GM19455 (cell line): ENCODE measurements at regions not wholly inside any gene's neighbourhood (a gene's known extent, or its start where the extent isn't known, plus 50 kb on each side); places are given as distances from the start of the nearest gene placed in this dataset.
"Not testable (repeated sequence)": the region's sequence is repeated elsewhere in the genome, so short reads cannot be mapped to it uniquely, and the experiment has no call there.

Experiments used
- ATAC-seq: cut with Tn5 transposase; IDR thresholded peaks from one replicate; pipeline ENCODE4 v1.9.1; 2021; ENCODE audit not compliant: unreplicated experiment

GRCh38 chr1:81179242-81179641 lies 621.5 kb upstream of the ADGRL2 start:
- ATAC-seq, result no peak

DNA sequence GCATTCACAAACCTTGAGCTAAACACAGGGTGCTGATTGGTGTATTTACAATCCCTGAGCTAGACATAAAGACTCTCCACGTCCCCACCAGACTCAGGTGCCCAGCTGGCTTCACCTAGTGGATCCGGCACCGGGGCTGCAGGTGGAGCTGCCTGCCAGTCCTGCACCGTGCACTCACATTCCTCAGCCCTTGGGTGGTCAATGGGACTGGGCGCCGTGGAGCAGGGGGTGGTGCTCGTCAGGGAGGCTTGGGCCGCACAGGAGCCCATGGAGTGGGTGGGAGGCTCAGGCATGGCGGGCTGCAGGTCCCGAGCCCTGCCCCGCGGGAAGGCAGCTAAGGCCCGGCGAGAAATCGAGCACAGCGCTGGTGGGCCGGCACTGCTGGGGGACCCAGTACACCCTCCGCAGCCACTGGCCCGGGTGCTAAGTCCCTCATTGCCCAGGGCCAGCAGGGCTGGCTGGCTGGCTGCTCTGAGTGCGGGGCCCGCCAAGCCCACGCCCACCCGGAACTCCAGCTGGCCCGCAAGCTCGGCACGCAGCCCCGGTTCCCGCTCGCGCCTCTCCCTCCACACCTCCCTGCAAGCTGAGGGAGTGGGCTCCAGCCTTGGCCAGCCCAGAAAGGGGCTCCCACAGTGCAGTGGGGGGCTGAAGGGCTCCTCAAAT lies 622.2 kb upstream of the ADGRL2 start:
- not testable (repeated sequence) for ATAC-seq

- no peak for ATAC-seq
Observed at GRCh38 chr1:81174811-81175476, 625.8 kb upstream of the ADGRL2 start.

DNA sequence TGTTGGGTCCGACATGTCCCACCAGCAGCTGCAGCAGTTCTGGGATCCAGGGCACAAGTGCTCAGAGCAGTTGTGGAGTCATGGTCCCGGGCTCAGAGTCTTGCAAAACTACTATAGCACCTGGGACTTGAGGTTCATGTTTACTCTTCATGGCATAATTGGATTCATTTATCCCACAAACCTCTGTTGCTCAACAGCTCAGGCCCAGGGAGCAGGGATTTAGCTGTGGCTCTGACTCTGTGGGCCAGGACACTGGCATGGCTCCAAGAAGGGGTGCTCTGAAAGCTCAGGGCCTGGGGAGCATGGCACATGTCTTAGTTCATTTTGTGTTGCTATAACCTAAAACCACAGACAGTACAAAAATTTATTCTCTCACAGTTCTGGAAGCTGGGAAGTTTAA lies 626.7 kb upstream of the ADGRL2 start:
- ATAC-seq, result no peak

DNA sequence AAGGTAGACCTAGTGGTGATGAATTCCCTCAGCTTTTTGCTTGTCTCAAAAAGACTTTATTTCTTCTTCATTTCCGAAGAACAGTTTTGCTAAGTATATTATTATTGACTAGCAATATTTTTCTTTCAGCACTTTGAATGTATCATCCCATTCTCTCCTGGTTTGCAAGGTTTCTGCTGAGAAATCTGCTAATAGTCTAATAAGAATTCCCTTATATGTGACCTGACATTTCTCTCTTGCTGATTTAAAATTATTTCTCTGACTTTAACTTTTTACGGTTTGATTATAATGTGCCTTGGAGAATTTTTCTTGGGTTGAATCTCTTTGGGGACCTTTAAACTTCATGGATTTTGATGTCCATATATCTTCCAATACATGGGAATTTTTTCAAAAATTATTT lies 628.3 kb upstream of the ADGRL2 start:
- no peak for ATAC-seq

- no peak for ATAC-seq
Observed at GRCh38 chr1:81170721-81171120, 630.0 kb upstream of the ADGRL2 start.

DNA sequence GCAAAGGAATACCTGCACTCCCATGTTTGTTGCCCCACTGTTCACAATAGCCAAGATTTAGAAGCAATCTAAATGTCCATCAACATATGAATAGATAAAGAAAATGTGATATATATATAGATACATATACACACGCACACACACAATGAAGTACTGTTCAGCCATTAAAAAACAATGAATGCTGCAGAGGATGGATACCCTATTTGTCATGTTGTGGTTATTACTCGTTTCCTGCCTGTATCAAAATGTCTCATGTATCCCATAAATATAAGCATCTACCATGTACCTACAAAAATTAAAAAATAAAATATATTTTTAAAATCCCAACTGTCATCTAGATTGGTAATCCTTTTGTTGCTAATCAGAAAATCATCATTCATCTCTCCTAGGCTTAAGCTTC lies 634.8 kb upstream of the ADGRL2 start:
- no peak for ATAC-seq

DNA sequence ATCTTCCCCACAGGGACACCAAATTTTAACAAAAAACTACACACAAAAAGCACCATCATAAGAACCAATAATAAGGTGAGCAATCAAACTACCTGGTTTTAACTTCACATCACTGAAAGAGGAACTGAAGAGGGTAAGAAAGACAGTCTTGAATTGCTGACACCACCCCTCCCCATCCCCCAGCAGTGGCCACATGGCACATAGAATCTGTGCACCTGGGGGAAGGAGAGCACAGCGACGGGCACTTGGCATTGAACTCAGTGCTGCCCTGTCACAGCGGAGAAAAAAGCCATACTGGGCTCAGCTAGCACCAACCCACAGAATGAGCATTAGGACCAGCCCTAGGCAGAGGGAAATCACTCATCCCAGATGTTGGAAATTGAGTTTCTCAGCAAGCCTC lies 640.0 kb upstream of the ADGRL2 start:
- ATAC-seq, result no peak

DNA sequence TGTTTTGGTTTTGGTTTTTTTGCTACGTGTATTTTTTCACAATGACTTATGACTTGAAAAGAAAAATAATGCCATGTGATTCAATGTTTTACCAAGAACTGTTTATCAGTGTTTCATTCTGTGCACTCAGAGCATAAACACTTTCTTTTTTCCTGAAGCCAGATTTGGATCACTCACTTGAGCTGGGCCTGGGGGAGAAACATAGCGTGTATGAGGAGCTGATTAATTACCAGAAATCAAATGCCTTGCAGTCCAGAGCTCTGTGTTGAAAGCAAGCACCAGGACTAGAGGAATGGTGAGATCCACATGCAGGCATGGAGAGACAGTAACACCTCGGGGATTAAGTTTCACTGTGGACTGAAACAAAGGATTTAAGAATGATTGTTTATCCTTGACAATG lies 642.1 kb upstream of the ADGRL2 start:
- ATAC-seq, result no peak

GRCh38 chr1:81157686-81158085 lies 643.0 kb upstream of the ADGRL2 start:
- no peak for ATAC-seq

- ATAC-seq, result no peak
Observed at GRCh38 chr1:81156887-81157286, 643.8 kb upstream of the ADGRL2 start.

DNA sequence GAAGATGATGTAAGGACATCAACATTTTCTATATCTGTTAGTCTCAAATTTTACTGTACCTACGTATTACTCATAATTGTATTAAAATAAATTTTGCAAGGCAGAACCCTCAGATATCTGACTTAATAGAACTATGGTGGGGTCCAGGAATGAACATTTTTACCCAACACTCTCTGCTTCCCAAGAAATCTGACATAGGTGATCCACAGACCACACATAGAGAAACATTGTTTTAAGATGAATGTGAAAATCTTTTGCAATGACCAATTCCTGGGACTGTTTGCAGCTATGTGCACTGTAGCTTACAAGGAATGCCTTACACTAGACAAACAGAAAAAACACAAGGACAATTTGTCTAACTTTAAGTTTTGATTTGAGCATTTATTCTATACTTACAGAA lies 645.6 kb upstream of the ADGRL2 start:
- no peak for ATAC-seq

DNA sequence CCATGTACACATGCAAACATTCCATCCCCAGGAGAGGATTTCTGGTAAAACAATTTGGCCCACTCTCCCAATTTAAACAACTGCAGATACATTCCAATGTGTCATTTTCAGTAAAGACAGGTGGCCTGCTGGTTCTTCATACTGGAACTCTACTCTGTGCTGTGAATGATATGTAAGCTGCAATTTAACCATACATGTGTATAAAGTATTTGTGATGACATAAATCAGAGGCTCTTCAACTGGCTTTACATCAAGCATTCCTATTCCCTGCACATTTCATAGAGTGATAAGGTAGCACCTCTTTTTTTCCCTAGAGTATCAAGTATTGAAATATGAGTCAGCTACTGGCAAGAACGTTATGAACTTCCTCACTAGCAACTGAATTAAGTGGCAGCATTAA lies 649.5 kb upstream of the ADGRL2 start:
- no peak for ATAC-seq

DNA sequence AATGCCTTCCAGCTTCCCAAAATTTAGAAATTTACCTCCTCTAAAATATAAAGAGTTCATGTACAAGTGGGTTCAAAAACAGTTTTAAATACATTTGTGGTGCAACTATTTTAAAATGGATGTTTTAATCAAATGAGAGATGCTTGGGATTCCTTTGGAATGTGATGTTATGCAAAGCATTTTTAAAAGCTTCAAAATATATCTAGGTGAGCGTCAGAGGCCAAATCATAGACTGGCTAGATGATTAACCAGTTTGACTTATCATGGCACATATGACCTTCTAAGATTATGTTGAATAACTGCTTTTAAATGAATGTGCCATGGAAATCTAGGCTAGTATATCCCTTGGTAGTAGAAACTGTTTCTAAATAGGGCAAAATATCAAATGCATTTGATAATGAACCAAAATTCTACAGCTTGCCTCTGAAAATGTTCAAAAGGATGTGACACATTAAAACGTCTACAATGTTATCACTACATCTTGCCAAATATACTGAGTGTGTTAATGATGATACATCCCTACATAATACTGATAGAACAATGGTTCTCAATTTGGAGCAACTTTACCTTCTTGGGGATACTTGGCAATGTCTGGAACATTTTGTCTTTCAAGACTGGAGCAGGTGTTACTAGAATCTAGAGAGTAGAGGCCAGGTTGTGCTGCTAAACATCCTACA lies 650.9 kb upstream of the ADGRL2 start:
- ATAC-seq, result no peak

- no peak for ATAC-seq
Observed at GRCh38 chr1:81144240-81144825, 656.4 kb upstream of the ADGRL2 start.

GRCh38 chr1:81142099-81142826 lies 658.5 kb upstream of the ADGRL2 start:
- ATAC-seq, result no peak

GRCh38 chr1:81135524-81135923 lies 665.2 kb upstream of the ADGRL2 start:
- ATAC-seq, result no peak

DNA sequence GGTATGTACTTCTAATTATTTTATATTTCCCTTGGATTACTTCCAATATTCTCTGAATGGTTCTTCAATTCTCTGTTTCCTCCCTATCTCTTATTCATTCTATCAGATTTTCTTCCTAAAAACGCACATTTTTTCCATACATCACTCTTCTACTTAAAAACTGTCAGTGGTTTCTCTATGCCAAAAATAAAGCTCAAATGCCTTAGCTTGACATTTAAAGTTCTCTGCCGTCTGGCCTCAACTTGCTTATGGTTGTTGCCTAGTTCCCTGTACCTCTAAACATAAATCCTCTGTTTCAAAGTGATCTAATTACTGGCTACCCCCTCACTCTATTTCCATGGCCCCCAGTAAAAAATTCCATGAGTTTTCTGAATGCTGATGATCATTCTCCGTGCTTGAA lies 671.0 kb upstream of the ADGRL2 start:
- ATAC-seq, result no peak

DNA sequence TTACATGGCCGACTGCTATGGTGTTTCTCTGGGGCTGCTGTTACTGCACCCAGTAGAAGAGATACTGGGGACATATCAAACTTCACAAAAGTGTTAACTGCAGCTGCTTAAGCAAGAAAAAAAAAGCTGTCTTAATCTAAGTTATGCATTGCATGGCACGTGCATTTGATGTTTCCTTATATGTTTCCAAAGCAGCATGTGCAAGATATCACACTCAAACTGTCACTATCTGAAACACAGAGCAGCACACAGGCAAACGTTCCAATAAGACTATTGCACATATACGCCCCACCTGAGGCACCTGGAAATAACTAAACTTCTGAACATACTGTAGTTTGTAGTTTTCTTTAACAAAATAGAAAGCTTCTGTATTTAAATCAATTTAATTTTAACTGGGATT lies 671.4 kb upstream of the ADGRL2 start:
- no peak for ATAC-seq

GRCh38 chr1:81128079-81128478 lies 672.7 kb upstream of the ADGRL2 start:
- no peak for ATAC-seq

- no peak for ATAC-seq
Observed at GRCh38 chr1:81126989-81127581, 673.6 kb upstream of the ADGRL2 start.
